HG03025 (cell line): ENCODE measurements at regions not wholly inside any gene's neighbourhood (a gene's known extent, or its start where the extent isn't known, plus 50 kb on each side); places are given as distances from the start of the nearest gene placed in this dataset.

ENCODE experiments used
- ATAC-seq: cut with Tn5 transposase; IDR thresholded peaks from one replicate; pipeline ENCODE4 v1.9.1; 2021; ENCODE audit warnings: mild to moderate bottlenecking, moderate library complexity; ENCODE audit not compliant: unreplicated experiment, low FRiP score

DNA sequence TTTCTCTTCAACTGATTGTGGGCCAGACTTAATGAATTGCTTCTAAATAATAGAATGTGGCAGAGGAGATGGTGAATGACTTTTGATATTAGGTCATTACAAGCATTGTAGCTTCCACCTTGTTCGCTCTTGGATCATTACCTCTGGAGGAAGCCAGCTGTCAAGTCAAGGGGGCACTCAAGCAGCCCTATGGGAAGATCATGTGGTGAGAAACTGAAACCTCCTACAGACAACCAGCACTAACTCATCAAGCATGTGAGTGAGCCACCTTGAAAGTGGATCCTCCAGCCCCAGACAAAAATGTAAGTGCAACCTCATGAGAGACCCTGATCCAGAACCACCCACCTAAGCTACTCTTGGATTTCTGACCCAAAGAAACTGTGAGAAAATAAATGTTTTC is 109.8 kb upstream of the TBC1D5 start:
- peak; percentile 77 for ATAC-seq

DNA sequence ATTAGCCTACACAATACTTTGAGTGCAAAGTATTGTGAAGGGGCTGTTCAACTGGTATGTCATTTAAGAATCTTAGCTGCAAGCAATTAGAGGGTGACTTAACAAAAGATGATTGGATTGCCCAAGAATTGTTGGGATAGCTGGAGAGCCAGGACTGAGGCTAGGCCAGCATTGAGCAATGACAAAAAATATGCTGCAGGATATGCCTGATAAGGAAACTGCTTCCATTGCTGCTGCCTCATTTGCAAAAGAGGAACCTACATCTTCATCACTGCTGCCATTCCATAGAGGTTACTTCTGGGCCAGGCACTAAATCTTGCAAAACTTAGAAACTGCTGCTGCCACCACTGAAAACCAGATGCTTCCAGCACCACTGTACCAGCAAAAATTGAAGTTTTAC is 108.0 kb upstream of the TBC1D5 start:
- no peak for ATAC-seq

DNA sequence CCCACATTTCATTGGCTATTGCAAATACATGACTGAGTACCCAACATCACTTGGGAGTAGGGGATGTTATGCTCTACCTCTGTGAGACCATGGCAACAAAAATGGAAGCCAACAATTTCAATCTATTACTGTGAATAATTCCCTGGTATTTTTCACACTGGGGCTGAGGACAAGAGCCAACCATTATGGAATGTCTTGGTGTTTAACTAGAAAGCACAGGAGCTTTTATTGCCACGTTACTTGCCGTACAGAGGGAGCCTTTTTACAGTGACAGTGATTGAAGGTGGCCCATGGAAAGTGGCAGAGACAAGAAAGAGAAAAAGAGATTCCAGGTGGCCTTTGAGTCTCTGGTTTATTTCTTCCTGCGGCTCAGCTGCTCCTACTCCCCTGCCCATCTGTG is 105.7 kb upstream of the TBC1D5 start:
- no peak for ATAC-seq

DNA sequence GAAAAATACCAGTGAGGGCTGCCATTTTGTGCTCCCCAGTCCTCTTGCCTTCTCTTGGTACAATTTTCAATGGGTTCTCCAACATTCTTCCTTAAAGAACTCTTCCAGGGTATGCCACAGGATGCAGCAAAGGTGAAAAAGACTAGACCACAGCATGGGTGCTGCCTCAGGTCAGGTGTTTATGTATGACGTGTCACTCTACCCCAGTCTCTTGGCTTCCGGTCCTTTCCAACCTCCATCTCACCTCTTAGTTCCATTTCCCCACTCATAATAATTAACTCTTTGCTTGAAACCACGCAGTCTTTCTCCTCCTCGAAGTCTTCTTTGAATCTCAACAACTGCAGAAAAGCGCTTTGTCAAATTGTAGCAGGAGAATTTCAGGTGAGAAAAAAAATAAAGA is 104.7 kb upstream of the TBC1D5 start:
- ATAC-seq: no peak

DNA sequence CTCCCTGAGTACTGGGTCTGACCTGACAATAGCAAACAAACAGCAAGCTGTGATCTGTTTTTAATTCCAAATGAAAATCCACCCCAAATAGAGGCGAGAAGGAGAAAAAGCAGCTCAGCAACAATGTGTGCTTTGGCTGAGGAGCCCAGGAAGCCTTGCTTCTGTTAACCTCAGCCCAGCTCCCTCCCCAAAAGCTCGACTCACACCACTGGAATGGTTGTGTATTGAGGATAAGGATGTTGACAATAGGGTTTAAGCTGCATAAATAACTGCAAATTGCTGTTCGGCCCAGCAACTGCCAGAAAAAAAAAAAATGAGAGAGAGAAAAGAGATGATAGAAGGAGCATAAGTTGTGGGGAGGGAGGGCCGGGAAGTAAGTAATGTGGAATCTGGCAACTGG is 104.0 kb upstream of the TBC1D5 start:
- ATAC-seq: no peak

DNA sequence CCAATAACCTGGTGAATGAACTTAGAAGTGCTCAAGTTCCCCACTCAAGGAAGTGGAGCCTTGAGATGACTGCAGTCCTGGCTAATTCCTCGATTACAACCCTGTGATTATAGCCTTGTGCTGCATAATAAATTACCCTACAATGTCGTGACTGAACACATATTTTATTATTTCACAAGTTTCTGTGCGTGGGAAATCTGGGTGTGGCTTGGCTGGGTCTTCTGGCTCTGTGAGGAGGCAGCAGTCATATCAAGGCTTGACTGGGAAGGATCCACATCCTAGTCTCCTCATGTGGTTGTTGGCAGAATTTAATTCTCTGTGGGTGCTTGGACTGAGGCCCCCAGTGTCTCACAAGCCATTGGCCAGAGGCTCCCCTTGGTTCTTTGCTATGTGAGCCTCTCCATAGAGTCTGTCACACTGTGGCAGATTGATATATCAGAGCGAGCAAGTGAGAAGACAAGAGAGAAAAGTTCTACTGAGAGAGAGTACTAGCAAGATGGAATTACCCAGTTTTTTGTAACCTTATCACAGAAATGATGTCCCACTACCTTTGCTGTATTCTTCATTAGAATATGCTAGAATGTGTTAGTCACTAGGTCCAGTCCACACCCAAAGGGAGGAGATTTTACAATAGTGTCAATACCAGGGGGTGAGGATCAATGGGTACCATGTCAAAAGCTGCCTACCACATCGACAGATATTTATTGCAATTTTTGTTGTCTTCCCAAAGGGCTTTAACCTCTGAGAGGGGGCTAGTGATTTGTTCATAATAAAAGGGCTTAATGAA is 102.8 kb upstream of the TBC1D5 start:
- no peak for ATAC-seq

DNA sequence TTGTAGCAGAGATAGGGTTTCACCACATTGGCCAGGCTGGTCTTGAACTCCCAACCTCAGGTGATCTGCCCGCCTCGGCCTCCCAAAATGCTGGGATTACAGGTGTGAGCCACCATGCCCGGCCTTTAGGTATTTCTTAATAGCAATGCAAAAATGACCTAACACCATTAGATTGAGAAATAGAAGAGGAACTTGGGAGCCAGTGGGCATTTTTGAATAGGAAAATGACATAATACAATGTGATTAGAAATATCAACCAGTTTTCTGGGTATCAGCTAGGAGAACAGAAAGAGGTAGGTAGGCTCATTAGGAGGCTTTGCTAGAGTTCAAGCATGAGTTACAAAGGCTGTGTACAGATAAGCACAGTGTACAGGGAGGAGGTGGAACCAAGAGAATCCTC is 101.8 kb upstream of the TBC1D5 start:
- no peak for ATAC-seq

DNA sequence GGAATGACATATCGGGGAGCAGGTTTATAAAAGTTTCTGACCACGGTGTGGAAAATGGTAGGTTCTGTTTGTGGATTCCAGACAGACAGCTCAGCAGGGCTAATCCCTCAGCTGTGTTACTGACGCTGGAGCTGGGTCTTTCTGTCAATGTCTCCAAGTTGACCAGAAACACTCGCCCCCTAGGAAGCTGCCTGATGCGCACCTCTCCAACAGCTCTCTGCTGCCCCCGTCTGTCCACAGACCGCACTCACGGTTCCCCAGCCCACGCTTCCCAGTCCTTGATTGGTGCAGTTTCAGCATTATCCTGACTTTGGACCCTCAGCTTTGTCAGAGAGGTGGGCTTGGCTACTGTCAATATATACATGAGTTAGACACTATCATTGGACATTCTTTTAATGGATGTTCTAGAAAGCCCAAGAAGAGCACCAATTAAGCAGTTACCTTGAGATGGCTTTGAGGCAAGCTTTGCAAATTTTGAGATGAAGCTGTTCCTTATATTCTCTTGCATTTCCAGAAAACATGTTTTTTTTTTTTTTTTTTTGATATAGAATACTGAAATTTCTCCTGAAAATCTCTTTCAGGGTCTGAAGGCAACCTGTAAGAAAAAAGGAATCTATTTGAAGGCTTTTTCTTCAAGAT is 98.9 kb upstream of the TBC1D5 start:
- peak; percentile 75 for ATAC-seq

DNA sequence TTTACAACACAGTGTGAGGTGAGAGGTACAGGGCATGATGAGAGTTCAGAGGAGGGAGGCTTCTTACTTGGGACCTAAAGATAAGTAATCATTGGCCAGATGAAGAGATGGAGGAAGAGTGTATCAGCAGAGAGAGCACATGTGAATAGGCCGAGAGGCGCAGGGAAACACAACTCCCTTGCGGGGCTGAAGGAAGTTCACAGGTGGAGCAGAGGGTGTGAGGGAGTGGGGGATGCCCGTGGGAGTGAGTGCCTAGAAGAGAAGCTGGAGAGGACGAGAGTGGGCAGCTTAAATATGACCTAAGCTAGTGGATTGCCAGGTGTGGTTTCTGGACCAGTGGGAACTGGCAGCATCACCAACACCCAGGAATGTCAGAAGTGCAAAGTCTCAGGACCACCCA is 98.2 kb upstream of the TBC1D5 start:
- ATAC-seq: no peak

DNA sequence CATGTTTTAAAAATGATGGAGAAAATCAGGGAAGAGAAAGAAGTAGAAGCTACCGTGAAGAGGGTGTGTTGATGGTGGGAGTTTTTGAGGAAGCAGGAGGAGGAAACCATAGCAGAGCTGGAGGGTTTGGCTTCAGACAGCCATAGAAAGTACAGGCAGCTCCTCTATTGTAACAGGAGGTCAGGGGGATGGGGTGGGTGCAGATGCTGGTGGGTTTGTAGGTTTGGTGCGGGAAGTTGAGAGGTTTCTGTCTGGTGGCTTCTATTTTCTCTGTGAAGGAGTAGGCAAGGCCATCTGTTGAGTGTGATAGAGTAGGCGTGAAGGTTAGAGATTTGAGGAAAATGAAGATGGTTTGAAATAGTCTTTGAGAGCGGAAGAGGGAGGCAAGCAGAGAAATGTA is 97.7 kb upstream of the TBC1D5 start:
- ATAC-seq: no peak

DNA sequence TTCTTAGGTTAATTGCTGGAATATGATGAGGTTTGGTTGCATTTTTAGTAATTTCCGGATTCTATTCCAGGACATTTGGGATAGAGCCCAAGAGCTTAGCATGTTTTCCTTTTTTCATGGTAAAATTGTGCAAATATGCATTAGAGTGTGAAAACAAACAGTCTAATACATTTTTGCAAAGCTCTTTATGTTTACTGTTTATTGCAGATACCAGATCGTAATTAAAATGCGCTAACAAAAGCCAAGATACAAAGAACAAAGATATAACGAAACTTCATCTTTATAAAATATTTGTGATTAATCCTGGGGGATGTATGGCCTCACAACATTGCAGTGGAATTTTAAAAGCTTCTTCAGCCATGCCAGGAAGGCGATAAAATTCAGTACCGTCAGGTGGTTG is 94.5 kb upstream of the TBC1D5 start:
- no peak for ATAC-seq

DNA sequence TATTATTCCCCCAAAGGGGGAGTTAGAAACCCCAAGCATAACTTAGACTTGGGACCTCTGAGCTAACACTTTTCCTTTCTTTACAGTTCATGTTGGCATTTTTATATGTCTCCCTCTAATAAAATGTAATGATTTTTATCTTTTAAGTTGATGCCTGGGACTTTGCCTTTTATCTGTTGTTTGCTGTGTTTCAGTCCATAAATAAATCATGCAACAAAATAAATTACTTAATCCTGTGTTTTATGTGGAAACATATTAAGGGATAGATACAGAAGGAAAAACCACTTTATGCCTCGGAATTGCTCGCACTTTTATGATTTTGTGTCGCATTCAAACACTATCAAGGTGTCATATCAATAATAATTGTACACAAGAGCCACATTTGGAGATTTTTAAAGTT is 93.7 kb upstream of the TBC1D5 start:
- no peak for ATAC-seq

DNA sequence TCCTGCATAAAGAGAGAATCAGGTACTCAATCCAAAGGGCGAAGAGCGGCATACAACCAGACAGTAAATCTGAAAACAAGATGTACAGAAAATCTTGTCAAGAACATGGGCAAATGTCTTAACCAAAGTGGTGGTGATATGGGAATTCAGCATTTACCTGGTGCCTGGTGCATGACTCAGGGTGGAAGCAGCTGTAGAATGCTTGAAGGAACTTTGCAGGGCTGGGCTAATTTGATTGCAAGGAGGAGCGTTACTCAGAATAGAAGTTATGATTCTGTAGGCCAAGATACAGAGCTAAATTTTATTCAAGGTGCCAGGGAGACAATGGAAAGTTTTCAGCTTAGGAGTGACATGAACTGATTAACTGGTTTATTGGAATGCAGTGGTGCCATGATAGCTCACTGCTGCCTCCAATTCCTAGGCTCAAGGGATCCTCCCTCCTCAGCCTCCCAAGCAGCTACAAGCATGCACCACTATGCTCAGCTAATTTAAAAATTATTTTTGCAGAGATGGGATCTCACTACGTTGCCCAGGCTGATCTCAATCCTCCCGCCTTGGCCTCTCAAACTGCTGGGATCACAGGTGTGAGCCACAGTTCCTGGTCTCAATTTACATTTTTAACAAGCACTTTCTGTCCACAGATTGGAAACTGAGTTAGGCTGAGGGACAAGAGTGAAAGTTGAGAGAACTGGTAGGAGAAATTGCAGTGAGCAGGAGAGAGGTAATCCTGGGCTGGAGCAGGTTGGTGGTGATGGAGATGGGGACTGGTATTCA is 91.5 kb upstream of the TBC1D5 start:
- ATAC-seq: no peak

DNA sequence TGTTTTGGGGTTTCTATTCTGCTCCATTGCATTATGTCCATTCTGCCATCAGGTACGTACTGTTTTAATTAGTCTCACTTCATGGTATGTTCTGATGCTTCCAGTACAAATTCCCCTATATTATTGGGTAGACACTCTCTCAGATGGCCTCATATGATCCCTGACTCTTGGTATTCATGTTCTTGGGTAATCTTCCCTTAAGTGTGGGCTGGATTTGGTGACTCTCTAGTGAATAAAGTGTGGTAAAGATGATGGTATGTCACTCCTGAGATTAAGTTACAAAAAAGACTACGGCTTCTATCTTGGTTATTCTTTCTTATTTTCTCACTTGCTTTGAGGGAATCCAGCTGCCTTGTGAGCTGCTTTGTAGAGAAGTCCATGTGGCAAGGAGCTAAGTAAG is 89.6 kb upstream of the TBC1D5 start:
- ATAC-seq: no peak

DNA sequence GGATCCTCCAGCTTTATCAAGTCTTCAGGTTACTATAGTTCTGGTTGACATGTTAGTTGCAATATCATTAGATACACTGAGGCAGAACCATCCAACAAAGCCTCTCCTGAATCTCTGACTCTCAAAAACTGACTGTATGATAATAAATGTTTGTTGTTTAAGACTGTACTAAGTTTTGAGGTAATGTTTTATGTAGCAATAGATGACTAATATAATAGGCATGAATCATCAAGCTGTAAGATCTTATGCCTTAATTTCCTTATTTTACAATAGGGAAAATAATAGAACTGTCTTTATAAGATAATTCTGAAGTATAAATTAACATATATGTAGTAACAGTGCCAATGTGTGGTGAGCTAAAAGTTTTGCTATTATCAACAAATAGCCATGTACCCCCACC is 88.9 kb upstream of the TBC1D5 start:
- ATAC-seq: no peak

DNA sequence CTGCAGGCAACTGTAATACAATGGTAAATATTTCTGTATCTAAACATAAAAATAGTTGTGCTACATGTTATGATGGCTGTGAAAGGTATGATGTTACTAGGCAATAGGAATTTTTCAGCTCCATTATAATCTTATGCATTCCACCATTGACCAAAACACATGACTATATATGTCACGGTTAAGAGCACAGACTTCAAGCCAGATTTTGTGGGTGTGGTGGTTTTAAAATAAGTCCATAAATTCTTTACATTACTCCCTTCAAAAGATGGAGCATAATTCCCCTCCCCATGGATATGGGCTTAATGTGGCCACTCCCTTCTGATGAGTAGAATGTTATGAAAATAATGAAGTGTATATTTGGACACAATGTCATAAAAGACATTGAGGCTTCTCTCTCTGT is 88.4 kb upstream of the TBC1D5 start:
- ATAC-seq: no peak

DNA sequence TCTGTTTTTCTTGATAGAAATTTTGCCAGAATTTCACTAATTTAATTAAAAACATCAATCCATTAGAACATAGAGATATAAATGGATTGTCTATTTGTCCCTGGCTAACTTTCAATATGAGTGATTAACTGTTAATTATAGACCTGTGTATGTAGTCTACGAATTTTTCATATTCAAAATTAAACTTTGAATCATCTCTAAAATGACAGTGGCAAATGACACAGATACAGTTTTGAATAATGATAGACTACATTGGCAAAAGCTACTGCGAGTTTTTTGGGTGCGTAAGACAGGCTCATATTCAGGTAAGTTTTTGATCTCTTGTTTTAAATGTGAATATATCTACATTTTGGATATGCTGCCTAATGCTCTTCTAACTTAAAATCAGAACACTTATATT is 86.0 kb upstream of the TBC1D5 start:
- no peak for ATAC-seq

DNA sequence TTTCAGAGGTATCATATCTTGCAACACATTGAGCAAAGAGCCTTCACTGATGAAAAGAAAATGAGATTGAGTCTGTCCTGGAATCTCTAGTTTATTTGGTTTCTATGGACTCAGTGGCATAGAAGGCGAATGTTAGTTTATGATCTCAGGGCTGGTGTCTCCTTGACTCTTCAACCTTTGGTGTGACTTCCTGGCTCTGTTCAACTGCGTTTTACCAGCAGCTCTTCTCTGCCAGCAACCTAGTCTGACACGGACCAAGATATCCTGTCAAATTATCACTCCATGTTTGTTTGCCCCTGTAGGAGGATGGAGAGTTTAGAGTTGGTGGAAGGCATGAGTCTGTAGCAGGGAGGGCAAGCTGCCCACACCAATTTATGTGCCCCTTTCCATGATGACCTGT is 82.9 kb upstream of the TBC1D5 start:
- ATAC-seq: no peak

DNA sequence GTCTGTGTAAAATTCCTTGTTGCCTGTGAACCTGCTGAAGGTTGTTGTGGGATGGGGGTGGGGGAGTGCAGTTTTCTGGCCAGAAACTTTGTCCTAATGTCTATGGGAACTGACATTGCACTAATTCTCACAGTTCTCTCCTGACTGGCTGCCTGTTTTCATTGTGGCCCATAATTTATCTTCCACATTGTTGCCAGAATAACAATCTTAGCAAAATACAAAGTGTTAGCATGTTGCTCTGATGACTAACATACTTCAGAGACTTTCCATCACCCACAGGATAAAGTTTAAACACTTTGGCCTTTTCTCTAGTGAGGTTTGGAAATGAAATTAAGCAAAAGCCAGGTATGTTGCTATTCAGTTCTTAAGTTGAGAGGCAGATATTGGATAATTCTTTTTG is 81.4 kb upstream of the TBC1D5 start:
- no peak for ATAC-seq

DNA sequence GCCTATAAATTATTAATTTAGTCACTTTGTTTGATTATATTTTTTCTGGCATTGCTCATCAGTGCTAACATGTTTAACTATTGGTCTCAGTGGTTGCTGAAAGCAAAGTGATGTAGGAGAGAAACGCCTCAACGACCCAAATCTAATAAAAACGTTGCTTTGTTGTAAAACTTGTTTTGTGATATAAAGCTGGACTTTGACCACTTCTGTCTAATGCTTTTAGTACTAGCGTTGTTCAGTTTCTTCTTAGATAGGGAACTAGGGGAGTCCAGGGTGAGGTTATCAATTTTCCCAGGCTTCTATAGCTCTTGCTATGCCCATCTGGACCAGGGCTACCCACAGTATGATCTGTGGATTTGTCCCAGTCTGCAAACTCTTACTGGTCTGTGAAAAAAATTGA is 80.6 kb upstream of the TBC1D5 start:
- no peak for ATAC-seq

DNA sequence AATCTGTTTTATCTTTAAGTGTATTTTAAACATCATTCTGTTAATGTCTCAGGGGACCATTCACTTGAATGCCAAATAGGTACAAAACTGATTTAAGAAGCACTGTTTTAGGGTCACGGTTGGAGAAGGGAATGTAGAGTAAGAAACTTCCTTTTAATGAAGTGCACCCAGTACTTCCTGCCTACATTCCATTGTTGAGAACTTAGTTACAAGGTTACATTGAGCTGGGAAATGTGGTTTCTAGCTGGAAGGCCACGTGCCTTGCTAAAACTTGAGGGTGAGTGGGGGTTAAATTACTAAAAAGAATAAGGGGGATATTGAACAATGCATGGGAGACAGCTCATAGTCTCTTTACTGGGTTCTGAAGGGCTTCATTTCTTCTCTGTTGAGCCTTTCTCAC is 78.3 kb upstream of the TBC1D5 start:
- ATAC-seq: no peak

DNA sequence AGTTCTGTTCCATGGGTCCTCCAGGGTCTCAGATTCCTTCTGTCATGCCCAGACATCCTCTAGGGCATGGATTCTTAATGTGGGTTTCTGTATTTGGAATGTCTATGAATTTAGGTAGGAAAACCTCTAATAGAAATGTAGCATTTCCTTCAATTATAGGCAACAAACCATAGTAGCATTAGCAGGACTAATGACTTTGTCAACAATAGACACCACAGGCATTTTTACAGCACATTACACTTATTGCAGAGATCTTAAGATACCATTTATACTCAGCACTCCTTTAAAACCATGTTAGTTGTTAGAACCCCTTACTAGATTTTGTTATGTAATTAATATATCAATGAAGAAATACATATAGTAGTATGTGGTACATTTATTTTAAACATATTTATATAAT is 77.8 kb upstream of the TBC1D5 start:
- ATAC-seq: no peak
